ENCODE measurements at regions not wholly inside any gene's neighbourhood (a gene's known extent, or its start where the extent isn't known, plus 50 kb on each side); places are given as distances from the start of the nearest gene placed in this dataset.
"Not testable (repeated sequence)": the region's sequence is repeated elsewhere in the genome, so short reads cannot be mapped to it uniquely, and the experiment has no call there.

DNA sequence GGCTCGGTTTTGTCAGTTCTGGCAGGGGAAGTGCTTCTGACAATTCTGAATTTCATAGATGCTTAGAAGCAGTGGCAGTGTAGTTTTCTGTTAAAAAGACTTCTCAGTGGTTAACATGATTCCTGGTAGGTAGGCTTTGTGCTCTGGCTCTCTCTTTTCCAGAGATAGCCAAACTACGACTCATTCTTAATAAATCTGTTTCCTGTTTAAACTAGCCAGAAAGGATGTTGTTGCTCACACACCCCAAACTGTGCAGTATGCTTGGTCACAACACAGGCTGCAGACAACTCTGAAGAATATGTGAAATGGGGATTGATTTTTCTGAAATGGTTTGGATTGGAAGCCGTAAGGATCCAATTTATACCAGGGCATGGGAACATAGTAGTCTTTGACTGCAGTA, 711.5 kb downstream of the PCDH17 start:
- Histone ChIP-seq H3K4me1 (ENCODE audit: control insufficient read depth in 4 of 4, insufficient read depth in 4 of 4, low read length in 3 of 4) (peaks cover 0 to 10% (median 0%) of the 10 kb centered on the region in 4 donors), H3K27me3 (ENCODE audit: control insufficient read depth in 4 of 4, insufficient read depth in 4 of 4, low read length in 3 of 4) (no peaks in the 10 kb centered on the region), H3K9me3 (ENCODE audit: control insufficient read depth in 4 of 4, low read length in 3 of 4) (no peaks in the 10 kb centered on the region), H3K36me3 (ENCODE audit: control insufficient read depth in 4 of 4, insufficient read depth in 3 of 4, low read depth in 1 of 4, low read length in 3 of 4) (no peaks in the 10 kb centered on the region), H3K27ac (ENCODE audit: low read depth in 1 of 2, low read length in 2 of 2) (no peak overlapping the region), H3K9ac (ENCODE audit: low read depth in 1 of 2, low read length in 2 of 2) (no peak overlapping the region), H3K4me3 (ENCODE audit: low read depth in 1 of 3, low read length in 3 of 3) (no peak overlapping the region)
- TF ChIP-seq RAD21 (IDR thresholded peaks at IDR 0.05): no peak
- TF ChIP-seq FOXA2 (IDR thresholded peaks at IDR 0.05): no peak
- no peak for TF ChIP-seq FOXA1 (IDR thresholded peaks at IDR 0.05)
- no peak for TF ChIP-seq SP1 (IDR thresholded peaks at IDR 0.05)
- TF ChIP-seq NR2F2 (IDR thresholded peaks at IDR 0.05): no peak
- TF ChIP-seq, protein P1, sequence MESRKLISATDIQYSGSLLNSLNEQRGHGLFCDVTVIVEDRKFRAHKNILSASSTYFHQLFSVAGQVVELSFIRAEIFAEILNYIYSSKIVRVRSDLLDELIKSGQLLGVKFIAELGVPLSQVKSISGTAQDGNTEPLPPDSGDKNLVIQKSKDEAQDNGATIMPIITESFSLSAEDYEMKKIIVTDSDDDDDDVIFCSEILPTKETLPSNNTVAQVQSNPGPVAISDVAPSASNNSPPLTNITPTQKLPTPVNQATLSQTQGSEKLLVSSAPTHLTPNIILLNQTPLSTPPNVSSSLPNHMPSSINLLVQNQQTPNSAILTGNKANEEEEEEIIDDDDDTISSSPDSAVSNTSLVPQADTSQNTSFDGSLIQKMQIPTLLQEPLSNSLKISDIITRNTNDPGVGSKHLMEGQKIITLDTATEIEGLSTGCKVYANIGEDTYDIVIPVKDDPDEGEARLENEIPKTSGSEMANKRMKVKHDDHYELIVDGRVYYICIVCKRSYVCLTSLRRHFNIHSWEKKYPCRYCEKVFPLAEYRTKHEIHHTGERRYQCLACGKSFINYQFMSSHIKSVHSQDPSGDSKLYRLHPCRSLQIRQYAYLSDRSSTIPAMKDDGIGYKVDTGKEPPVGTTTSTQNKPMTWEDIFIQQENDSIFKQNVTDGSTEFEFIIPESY (IDR thresholded peaks at IDR 0.05): no peak
- TF ChIP-seq TAF1 (conservative IDR thresholded peaks at IDR 0.05): no peak
- TF ChIP-seq HNF4A (conservative IDR thresholded peaks at IDR 0.05): no peak
- TF ChIP-seq, protein P2, sequence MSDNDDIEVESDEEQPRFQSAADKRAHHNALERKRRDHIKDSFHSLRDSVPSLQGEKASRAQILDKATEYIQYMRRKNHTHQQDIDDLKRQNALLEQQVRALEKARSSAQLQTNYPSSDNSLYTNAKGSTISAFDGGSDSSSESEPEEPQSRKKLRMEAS (IDR thresholded peaks at IDR 0.05): no peak
- TF ChIP-seq GABPA (IDR thresholded peaks at IDR 0.05 in 1 of 2, conservative IDR thresholded peaks at IDR 0.05 in 1 of 2): no peak
- TF ChIP-seq RXRA (IDR thresholded peaks at IDR 0.05): no peak
- no peak for TF ChIP-seq EGR1 (IDR thresholded peaks at IDR 0.05; ENCODE audit: low read depth in 2 of 2)
- no peak for TF ChIP-seq YY1 (IDR thresholded peaks at IDR 0.05)
- no peak for TF ChIP-seq JUND (IDR thresholded peaks at IDR 0.05)
- TF ChIP-seq, protein P3, sequence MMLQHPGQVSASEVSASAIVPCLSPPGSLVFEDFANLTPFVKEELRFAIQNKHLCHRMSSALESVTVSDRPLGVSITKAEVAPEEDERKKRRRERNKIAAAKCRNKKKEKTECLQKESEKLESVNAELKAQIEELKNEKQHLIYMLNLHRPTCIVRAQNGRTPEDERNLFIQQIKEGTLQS (IDR thresholded peaks at IDR 0.05): no peak
- no peak for TF ChIP-seq HNF4G (IDR thresholded peaks at IDR 0.05)
- TF ChIP-seq, protein P4, sequence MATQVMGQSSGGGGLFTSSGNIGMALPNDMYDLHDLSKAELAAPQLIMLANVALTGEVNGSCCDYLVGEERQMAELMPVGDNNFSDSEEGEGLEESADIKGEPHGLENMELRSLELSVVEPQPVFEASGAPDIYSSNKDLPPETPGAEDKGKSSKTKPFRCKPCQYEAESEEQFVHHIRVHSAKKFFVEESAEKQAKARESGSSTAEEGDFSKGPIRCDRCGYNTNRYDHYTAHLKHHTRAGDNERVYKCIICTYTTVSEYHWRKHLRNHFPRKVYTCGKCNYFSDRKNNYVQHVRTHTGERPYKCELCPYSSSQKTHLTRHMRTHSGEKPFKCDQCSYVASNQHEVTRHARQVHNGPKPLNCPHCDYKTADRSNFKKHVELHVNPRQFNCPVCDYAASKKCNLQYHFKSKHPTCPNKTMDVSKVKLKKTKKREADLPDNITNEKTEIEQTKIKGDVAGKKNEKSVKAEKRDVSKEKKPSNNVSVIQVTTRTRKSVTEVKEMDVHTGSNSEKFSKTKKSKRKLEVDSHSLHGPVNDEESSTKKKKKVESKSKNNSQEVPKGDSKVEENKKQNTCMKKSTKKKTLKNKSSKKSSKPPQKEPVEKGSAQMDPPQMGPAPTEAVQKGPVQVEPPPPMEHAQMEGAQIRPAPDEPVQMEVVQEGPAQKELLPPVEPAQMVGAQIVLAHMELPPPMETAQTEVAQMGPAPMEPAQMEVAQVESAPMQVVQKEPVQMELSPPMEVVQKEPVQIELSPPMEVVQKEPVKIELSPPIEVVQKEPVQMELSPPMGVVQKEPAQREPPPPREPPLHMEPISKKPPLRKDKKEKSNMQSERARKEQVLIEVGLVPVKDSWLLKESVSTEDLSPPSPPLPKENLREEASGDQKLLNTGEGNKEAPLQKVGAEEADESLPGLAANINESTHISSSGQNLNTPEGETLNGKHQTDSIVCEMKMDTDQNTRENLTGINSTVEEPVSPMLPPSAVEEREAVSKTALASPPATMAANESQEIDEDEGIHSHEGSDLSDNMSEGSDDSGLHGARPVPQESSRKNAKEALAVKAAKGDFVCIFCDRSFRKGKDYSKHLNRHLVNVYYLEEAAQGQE (IDR thresholded peaks at IDR 0.05): no peak
- TF ChIP-seq, protein P5, sequence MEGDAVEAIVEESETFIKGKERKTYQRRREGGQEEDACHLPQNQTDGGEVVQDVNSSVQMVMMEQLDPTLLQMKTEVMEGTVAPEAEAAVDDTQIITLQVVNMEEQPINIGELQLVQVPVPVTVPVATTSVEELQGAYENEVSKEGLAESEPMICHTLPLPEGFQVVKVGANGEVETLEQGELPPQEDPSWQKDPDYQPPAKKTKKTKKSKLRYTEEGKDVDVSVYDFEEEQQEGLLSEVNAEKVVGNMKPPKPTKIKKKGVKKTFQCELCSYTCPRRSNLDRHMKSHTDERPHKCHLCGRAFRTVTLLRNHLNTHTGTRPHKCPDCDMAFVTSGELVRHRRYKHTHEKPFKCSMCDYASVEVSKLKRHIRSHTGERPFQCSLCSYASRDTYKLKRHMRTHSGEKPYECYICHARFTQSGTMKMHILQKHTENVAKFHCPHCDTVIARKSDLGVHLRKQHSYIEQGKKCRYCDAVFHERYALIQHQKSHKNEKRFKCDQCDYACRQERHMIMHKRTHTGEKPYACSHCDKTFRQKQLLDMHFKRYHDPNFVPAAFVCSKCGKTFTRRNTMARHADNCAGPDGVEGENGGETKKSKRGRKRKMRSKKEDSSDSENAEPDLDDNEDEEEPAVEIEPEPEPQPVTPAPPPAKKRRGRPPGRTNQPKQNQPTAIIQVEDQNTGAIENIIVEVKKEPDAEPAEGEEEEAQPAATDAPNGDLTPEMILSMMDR (IDR thresholded peaks at IDR 0.05; ENCODE audit: low read depth, low read length, missing input control): no peak
- DNase-seq (ENCODE audit: low spot score): no peak
- 74% methylated on average over 3 of the region's 3 CpGs for WGBS

DNA sequence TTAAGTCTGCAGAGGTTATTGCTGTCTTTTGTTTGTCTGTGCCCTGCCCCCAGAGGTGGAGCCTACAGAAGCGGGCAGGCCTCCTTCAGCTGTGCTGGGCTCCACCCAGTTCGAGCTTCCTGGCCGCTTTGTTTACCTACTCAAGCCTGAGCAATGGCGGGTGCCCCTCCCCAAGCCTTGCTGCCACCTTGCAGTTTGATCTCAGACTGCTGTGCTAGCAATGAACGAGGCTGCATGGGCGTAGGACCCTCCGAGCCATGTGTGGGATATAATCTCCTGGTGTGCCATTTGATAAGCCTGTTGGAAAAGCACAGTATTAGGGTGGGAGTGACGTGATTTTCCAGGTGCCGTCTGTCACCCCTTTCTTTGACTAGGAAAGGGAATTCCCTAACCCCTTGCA, 720.6 kb downstream of the PCDH17 start:
- not testable (repeated sequence) for H3K27me3 ChIP-seq (ENCODE audit: control insufficient read depth in 4 of 4, insufficient read depth in 4 of 4, low read length in 3 of 4); H3K27ac ChIP-seq (ENCODE audit: low read depth in 1 of 2, low read length in 2 of 2); H3K9ac ChIP-seq (ENCODE audit: low read depth in 1 of 2, low read length in 2 of 2); DNase-seq (ENCODE audit: low spot score); H3K4me1 ChIP-seq (ENCODE audit: control insufficient read depth in 4 of 4, insufficient read depth in 4 of 4, low read length in 3 of 4); H3K4me3 ChIP-seq (ENCODE audit: low read depth in 1 of 3, low read length in 3 of 3); H3K36me3 ChIP-seq (ENCODE audit: control insufficient read depth in 4 of 4, insufficient read depth in 3 of 4, low read depth in 1 of 4, low read length in 3 of 4); H3K9me3 ChIP-seq (ENCODE audit: control insufficient read depth in 4 of 4, low read length in 3 of 4)
- 94% methylated on average over 9 of the region's 9 CpGs for WGBS
